DMS153 treated with DMSO at 0.1 percent for 48 hours (cell line): ENCODE measurements at regions not wholly inside any gene's neighbourhood (a gene's known extent, or its start where the extent isn't known, plus 50 kb on each side); places are given as distances from the start of the nearest gene placed in this dataset.
"Not testable (repeated sequence)": the region's sequence is repeated elsewhere in the genome, so short reads cannot be mapped to it uniquely, and the experiment has no call there.

ENCODE experiments used
- DNase-seq: peaks from one replicate; lab custom pipeline; 2025; ENCODE audit not compliant: unreplicated experiment; lab: John Stamatoyannopoulos, UW

DNA sequence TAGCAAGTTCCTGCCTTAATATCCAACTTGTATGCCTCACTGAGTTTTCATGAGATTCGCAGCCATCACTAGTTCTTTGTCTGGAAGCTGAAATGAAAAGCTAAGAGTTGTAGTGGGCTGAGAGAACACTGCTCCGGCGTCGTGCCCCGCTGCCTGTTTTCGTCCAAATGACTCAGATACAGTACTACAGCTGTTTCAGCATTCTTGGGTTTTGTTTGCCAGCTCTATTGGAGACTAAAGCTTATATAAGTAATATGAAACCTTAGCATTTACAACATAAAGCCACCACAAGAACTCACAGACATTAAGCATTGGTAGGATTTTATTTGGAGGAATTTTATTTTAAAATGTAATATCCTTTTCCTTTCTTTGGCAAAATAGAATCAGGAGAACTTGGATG lies 299.7 kb downstream of the DLEU7 start:
- DNase-seq: no peak

DNA sequence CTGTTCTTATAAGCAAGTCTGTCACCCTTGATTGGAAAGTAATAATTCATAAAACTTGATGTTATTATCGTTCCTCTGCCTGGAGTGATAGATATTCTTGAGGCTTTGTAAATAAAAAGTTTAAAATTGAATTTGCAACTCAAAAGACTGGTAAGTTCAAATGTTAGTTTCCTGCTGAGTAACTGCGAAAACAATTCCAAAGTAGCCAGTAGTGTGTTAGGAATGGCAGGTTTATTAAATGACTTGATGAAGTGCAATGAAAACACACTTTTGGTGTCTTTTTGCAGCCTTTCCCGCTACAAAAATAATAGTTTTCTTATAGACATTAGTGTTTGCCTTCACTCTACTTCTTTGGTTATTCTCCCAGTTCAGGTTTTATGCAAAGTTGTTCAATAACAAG lies 299.3 kb downstream of the DLEU7 start:
- DNase-seq: no peak

DNA sequence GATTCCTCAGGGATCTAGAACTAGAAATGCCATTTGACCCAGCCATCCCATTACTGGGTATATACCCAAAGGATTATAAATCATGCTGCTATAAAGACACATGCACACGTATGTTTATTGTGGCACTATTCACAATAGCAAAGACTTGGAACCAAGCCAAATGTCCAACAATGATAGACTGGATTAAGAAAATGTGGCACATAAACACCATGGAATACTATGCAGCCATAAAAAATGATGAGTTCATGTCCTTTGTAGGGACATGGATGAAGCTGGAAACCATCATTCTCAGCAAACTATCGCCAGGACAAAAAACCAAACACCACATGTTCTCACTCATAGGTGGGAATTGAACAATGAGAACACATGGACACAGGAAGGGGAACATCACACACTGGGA lies 296.3 kb downstream of the DLEU7 start:
- not testable (repeated sequence) for DNase-seq

DNA sequence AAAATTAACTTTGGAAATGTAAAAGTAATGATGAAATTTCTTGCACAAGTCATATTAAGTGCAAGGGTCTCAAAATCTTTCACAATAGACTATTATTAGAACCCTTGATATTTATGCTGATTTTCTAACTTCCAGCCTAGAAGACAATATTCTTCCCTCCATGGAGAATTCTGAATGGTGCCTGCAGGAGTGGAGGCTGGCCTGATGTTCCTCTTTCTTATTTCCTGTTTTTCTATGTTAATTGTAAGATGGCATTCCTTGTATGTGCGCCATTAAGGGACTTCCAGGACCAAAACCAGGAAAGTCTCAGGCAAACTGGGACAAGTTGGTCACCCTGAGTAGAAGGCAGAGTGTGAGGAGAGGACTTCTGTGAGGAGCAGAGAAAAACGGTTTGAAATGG lies 294.9 kb downstream of the DLEU7 start:
- no peak for DNase-seq

DNA sequence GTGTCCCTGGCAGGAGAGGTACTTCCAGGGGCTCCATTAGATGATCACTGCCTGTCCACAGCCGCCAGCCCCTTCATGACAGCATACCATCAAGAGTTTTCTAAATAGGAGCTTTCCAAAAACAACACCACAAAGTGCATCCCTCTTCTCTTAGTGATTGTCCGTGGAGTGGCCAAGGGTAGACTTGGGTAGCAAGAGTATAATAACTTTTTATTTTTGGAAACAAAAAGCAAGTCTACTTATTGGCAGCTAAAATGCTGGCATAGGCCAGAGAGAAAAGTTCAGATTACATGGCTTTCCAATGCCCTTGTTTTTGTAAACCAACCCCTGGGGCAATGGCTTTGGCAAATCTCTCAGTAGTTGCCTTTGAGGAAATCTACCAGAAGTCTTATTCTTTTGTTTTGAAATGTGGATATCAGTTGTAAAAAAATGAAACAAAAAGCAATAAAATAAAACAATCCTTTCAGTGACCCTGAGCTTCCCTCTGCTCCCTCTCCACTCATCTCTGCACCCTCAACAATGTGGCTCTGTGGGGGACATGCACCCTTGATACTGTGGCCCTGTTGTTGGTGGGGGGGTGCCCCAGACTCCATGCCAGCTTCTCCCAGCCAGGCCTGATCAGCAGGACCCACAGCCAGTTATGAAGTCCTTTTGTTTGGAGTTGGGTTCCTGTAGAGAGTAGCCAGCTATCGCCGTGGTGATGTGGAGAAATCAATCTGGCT lies 294.1 kb downstream of the DLEU7 start:
- no peak for DNase-seq

DNA sequence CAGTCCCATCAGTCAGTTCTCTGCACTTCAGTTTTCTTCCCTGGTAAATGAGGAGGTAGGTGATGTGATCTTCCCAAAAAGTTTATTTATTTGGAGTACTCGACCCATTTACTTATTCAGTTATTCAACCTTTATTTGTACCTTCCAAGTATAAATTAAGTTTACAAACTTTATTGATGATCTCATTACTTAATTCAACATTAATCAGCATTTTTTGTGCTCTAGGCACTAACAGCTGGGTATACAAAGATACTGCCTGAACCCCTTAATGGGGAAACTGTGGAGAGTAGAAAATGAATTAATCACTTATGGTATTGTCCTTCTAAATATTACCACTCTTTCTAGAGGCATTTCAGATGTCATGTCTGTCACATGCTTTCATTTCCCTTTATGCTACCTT lies 293.3 kb downstream of the DLEU7 start:
- DNase-seq: no peak

DNA sequence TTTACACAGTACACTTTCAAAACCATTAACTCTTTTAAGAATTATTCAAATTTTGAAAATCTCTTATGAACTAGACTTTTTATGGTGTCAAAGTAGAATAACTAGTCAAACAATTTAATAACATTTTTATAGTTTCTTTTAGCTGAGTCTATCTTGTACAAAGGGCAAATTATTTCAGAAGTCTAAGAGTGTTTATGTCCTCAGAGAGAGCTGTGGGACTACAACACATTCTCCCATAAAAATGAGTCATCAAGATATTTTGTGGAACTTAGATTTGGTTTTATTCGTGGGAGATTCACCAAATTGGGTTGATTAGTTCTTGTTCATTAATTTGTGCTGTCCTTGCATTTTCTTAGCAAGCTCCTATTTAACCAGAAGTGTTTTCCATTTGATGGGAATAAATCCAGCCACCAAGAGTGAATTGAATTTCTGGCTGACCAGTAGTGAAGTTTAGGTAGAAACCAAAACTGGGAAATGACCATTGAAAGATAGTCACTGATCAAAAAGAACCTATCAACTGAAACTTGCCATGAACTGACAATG lies 291.0 kb downstream of the DLEU7 start:
- DNase-seq: no peak

DNA sequence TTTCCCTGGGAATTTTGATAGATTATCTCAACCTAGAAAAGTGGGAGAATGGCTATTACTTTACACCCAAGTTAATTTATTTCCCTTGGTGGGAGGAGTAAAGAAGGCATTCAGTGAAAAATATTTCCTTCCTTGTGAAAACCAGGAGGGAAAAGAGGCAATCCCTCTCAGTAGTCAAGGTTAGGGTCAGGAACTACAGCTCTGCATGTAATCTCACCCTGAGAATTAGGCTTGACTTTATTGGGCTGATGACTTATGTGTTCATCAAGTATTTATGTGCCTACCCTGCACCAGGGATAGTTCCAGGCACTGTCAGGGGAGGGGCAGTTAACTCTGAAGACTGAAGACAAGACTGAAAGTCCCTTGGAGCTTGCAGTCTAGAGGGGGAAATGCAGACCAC lies 281.8 kb downstream of the DLEU7 start:
- no peak for DNase-seq

DNA sequence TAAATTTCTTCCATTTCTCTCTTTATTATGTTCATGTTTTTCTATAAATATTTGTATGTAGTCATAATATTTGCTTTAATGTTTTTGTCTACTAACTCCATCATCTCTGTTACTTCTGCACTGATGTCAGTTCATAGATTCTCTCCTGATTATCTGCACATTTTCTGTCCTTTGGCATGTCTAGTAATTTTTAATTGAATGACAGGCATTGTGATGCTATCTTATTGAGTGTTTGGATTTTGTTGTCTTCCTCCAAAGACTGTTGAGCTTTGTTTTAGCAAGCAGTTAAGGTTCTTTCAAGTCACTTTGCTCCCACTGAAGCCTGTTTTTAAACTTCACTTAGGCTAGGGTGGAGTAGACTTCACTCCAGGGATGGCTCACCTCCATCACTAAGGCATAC lies 276.8 kb downstream of the DLEU7 start:
- no peak for DNase-seq

DNA sequence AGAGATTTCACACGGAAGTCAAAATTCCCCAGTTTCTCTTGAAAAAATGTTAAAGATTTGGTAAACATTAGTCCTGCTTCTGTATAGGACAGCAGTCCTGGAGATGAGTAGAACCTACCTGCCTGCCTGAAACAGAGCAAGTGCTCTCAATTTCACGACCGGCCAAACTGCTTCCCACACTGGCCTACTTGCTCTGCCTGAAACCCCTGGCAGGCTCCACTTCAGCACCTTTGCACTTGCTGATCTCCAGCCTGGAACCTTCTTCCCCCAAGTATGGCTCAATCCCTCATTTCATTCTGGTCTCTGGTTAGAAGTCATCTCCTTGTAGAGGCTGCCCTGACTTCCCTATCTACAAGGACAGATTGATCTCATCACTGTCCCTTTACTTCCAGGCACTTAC lies 271.4 kb downstream of the DLEU7 start:
- DNase-seq: no peak

DNA sequence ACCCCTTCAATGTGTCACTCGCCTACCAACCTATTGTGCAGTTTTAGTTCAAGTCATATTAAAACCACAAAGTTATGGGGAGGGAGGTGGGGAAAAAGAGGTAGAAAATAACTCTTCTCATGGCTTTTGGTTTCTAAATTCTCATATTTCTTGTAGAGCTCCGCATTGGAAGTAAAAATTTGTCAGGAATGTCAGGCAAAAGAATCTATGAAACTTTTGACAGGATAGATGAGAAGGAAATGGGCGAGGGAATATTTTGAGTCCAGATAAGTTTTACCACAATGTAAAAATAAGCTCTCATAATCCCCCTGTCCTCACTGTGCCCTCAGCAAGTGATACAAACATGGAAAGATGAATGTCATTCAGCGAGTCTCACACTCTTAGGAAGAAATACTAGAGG lies 270.4 kb downstream of the DLEU7 start:
- DNase-seq: no peak

DNA sequence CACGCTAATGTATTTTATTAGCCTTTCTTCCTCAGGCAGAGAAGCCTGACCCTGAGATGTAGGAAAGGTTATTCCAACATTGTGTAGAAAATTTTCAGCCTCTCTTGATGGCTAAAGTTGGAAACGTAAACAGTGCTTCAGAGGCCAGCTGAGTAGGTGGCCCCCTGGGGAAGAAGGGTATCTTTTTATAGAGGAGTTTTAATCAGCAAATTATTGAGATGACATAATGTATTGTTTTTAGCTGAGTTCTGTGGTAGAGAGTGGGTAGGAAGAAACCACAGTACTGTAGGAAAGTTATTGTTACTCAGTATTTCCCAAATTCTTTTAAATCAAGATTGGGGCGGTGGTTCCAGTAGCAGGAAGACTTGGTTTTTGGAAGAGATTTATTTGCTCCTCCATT lies 268.8 kb downstream of the DLEU7 start:
- DNase-seq: no peak

DNA sequence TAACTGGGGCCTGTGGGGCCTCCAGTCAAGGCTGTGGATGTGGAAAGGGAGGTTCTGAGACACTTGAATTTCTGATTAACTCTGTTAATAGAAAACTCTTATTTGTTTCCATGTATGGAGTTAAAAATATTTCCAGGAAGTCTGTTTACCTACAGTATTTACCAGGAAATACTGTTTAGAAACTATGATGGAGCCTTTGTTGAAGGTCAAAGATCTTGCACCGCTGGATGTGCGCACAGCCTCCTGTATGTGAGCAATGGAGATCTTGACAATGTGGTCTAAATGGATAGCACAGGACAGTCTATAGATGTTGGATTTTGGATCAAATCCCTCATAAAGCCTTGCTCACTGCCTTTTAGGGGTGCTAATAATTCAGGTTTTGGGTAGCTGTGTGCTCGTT lies 268.4 kb downstream of the DLEU7 start:
- DNase-seq: no peak

DNA sequence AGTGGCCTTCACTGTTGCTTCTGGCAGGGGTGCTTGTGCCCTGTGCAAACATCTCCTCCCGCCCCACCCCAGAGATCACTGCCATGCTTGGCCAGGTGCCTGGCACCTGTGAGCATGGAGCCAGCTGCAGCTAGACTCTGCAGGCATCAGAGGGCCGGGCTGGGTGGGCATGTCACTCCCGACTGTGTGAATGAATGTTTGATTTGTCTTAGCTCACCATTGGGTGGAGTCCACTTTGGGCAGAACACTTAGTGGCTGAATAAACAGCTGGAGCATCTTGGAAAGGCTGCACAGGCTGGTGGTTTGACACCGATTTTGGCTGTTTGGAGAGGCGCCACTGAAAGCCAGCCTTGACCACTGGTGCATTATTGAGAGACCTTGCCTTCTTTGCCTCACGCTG lies 267.3 kb downstream of the DLEU7 start:
- DNase-seq: peak; percentile 88

DNA sequence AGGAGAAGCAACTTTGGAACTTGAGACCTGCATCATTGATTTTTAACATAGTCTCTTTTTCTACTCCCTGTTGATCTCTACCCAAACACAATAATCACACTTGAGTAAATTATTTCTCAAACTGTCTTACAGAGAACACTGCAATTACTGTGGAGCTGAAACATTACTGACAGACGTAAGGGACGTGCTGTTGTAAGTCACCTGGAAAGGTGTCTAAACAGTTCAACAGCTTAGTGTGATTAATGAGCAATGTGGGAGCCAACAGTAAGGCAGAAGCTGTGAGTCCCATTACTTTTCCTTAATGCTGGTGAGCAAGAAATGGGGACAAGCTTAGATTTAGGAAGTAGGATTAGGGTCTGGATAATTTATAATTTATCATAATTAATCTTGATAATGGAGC lies 265.7 kb downstream of the DLEU7 start:
- no peak for DNase-seq

DNA sequence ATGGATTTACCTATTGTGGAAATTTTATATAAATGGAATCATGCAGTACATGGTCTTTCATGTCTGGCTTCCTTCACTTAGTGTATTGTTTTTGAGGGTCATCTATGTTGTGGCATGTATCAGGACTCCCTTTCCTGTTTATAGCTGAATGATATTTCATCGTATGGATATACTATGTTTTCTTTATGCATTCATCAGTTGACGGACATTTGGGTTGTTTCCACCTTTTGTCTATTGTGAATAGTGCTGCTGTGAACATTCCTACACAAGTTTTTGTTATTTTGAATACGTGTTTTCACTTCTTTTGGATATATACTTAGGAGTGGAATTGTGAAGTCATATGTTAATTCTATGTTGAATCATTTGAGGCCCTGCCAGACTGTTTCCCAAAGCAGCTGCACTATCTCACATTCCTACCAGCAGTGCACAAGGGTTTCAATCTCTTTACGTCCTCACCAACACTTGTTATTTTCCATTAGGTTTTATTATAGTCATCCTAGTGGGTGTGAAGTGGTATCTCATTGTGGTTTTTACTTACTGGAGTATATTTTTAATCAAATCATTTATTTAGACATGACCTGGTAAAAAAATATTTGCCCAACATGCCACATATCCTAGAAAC lies 262.7 kb downstream of the DLEU7 start:
- DNase-seq: no peak

DNA sequence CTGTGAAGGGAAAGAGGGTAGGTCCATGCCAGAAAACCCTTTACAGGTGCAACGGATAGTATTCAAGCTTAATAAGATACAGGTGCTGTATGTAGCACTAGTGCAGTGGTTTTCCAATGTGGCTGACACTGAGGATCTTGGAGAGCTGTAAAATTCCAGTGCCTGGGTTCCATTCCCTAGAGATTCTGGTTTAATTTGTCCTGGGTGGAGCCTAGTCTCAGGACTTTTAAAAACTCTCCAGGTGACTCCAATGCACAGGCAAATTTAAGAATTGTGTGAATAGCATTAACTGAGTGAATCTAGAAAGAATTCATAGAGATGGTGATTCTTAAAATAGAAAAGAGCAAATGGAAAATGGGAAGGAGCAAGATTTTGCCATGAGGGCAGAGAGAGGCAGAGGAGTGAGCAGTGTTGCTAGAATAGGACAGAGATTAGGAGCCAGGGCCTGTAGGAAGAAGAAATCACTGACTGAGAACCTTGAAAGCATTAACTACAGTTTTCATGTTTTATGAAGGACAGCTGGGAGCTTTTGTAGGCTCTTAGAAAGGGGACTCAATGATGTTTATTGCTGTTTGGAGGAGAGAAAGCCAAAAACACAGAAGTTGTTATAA lies 261.8 kb downstream of the DLEU7 start:
- no peak for DNase-seq

DNA sequence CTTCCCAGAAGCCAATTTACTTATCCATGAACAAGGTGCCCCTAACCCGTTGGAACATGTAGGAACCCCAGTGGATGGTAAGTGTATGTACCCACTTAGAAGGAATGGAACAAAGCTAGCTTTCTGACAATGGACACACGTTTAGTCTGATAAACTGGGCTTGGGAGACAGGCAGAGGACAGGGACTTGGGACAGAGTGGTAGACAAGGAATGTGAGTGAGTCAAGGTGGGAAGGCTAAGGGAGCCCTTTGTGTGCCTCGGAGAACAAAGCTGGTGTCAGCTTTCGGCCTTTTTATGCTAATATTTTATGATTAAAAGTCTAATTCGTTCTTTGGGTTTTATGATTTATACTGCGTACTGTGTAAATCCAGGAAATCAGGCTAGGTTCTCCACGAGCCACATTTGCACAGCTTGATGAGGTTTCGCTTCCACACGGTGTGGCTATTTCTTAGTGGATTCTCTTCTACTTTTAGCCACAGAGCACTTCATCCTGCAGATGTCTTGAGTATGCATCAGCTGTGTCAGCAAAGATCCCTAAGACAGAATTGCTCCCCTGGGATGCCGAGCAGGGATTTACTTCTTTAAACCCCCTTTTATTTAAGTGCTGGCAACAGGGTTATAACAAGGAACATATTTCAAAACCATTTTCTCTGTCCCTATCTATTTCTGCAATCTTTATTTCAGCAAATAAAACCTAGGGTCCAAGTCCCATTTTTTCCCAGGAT lies 258.5 kb downstream of the DLEU7 start:
- no peak for DNase-seq

DNA sequence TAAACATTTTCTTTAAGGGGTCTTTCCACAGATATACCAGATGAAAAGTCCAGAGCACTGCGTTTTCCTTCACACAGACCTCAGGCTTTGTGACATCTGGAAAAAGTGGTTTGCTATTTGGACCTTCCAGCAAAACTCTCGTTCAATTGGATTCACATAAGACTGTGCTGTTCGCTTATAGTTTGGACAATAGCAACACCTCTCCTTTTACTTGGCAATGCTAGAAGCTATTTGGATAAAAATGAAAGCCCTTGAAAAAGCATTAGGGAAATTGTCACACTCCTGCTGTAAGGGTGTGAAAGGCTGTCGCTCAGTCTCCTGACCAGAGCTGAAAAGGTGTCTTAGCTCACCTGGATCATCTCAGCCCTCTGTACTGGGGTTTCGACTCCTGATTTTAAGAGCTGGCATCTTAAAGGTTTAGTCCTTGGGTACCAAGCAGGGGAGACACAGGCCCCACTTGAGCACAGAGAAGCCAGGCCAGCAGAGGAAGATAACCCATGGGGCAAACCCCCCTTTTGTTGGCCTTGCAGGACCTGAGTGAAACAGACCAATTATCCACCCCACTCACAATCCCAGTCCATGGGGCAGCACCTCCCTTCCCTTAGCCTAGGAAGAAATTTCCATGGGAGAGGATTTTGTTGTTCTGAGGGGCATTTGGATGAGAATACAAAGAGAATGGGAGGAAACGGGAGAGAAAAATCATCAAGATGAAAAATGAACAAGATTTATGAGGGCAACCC lies 257.6 kb downstream of the DLEU7 start:
- no peak for DNase-seq

DNA sequence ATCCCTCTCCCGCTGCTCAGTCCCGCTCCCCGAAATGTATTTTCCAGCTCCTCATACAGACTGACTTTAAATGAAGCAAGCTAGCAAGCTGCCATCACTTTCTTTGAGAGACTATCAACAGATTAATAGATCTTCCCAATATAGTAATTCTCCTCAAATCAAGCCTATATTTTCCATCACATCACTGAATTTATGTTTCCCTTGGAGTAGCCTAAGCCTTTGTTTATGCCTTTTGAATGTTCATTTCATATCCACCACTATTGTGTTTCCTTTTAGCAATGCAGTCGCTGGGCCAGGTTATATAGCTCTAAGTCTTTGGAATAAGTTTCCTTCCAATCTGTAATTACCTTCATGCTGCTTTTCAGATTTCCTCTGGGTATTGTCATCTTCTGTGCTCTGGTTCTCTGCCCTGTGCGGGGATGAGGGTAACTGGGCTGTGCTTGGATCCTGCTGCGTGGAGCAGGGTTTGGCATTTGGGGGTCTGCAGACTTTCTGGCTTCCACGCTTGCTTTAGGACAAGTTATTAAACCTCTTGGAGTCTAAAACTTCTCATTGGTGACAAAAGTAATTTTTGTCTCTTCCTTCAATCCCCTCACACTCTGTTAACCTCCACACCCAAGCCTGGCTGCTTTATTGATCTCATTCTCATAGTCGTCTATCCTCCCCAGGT lies 256.9 kb downstream of the DLEU7 start:
- DNase-seq: no peak

DNA sequence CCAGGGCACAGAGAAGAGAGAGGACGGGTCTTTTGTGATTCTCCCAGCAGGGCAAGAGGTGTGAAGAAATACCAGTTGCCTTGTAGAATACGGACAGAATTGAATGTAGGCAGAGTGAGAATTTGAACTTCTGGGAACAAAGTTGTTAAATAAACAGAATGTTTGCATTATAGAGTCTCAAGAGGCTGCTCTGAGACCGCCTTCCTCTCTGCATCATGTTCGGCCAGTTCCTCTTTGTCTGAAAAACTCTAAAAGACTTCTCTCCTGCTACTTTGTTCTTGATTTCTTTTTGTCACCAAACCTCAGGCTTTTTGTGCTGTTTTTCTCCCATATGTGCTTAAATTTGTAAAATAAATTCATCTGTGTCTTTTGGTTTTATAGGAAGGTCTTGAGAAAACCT lies 256.4 kb downstream of the DLEU7 start:
- DNase-seq: no peak
